ENCODE measurements at regions not wholly inside any gene's neighbourhood (a gene's known extent, or its start where the extent isn't known, plus 50 kb on each side); places are given as distances from the start of the nearest gene placed in this dataset.
"Not testable (repeated sequence)": the region's sequence is repeated elsewhere in the genome, so short reads cannot be mapped to it uniquely, and the experiment has no call there.

DNA sequence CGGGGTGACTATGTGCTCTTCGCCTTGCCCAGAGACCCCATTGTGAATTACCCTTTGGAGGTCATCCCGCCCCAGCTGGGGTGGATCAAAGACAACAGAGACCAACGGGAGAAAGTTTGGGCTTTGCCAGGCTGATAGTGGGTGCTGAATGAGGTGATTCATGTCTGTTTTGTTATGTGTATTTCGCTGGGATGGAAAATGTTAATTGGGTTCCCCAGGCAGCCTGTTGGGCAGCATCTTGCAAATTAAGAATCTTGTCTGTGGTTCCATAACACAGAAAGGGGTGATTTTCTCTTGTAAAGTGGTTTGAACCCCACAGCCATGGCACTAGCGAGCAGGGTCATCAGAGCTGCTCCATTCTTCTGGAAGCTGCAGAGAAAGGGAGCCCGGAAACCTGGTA lies 63.1 kb upstream of the UNC93A start:
- DNase-seq: no peak
- TF ChIP-seq CTCF (IDR thresholded peaks at IDR 0.05): no peak
- no peaks in the 10 kb centered on the region for H3K9me3 ChIP-seq
- no peak for ATAC-seq
- no peak overlapping the region for H3K4me3 ChIP-seq
- no peaks in the 10 kb centered on the region for H3K36me3 ChIP-seq
- H3K27me3 ChIP-seq: no peaks in the 10 kb centered on the region
- no peak overlapping the region for H3K27ac ChIP-seq
- H3K4me1 ChIP-seq: no peaks in the 10 kb centered on the region
- intact Hi-C loops (cut with DNase I): loop anchor here (10.0 kb wide), 1 partner anchor 57 kb away; no protein-coding TSS in a partner anchor

- no peak for ATAC-seq
- no peaks in the 10 kb centered on the region for H3K27me3 ChIP-seq
- no peaks in the 10 kb centered on the region for H3K4me1 ChIP-seq
- H3K9me3 ChIP-seq: no peaks in the 10 kb centered on the region
- no peaks in the 10 kb centered on the region for H3K36me3 ChIP-seq
- H3K4me3 ChIP-seq: no peak overlapping the region
- TF ChIP-seq CTCF (IDR thresholded peaks at IDR 0.05): no peak
- intact Hi-C loops (cut with DNase I): loop anchor here (10.0 kb wide), 1 partner anchor 55 kb away; no protein-coding TSS in a partner anchor
- no peak for DNase-seq
- no peak overlapping the region for H3K27ac ChIP-seq
Measured at GRCh38 chr6:167229586-167229985, 61.5 kb upstream of the UNC93A start.

DNA sequence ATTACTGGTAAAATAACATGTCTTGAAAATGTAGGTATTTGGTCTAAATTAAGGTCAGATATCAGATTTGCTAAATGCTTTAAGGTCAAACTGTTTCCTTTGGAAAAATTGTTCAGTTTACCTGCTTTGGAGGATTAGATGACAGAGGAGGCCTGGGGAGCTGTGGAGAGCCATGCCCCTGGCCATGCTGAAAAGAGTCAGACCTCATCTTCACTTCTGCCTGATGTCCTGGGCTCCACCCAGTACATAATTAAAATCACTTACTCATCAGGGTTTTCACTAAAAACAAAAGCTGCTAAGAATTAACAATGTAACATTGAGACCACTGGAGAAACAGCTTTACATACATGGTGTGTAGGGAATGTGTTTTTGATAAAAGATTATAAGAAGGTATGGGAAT lies 60.8 kb upstream of the UNC93A start:
- no peaks in the 10 kb centered on the region for H3K4me1 ChIP-seq

GRCh38 chr6:167232356-167232755 lies 58.8 kb upstream of the UNC93A start:
- H3K4me1 ChIP-seq: no peaks in the 10 kb centered on the region
- no peaks in the 10 kb centered on the region for H3K27me3 ChIP-seq
- ATAC-seq (peak; percentile 14), DNase-seq (no peak)
- TF ChIP-seq CTCF (IDR thresholded peaks at IDR 0.05): no peak
- no peaks in the 10 kb centered on the region for H3K9me3 ChIP-seq
- H3K4me3 ChIP-seq: no peak overlapping the region
- intact Hi-C loops (cut with DNase I): no loop called here
- no peaks in the 10 kb centered on the region for H3K36me3 ChIP-seq
- H3K27ac ChIP-seq: no peak overlapping the region

More for the DNA sequence above, 60.8 kb upstream of the UNC93A start:
- Histone ChIP-seq H3K36me3 (no peaks in the 10 kb centered on the region), H3K27me3 (no peaks in the 10 kb centered on the region), H3K4me3 (no peak overlapping the region), H3K9me3 (no peaks in the 10 kb centered on the region), H3K27ac (no peak overlapping the region)
- intact Hi-C loops (cut with DNase I): no loop called here
- no peak for TF ChIP-seq CTCF (IDR thresholded peaks at IDR 0.05)
- ATAC-seq (no peak), DNase-seq (no peak)

DNA sequence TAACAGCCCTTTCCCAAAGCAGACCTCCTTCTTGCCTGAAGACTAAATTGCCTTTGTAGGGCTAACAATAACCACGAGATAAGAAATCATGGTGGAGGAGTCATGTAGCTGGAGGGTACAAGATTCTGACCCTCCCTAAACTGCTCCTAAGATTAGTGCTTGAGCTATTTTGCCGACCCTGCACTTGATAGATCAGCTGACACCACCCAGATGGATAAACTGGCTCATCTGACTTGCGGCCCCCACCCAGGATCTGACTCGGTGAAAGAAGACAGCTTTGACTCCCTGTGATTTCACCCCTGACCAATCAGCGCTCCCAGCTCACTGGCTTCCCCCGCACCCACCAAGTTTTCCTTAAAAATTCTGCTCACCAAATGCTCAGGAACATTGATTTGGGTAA lies 57.6 kb upstream of the UNC93A start:
- no peak for TF ChIP-seq CTCF (IDR thresholded peaks at IDR 0.05)
- Histone ChIP-seq H3K9me3 (no peaks in the 10 kb centered on the region), H3K27ac (no peak overlapping the region), H3K36me3 (no peaks in the 10 kb centered on the region), H3K27me3 (no peaks in the 10 kb centered on the region), H3K4me3 (no peak overlapping the region), H3K4me1 (no peaks in the 10 kb centered on the region)
- intact Hi-C loops (cut with DNase I): no loop called here
- no peak for ATAC-seq
- DNase-seq: no peak

DNA sequence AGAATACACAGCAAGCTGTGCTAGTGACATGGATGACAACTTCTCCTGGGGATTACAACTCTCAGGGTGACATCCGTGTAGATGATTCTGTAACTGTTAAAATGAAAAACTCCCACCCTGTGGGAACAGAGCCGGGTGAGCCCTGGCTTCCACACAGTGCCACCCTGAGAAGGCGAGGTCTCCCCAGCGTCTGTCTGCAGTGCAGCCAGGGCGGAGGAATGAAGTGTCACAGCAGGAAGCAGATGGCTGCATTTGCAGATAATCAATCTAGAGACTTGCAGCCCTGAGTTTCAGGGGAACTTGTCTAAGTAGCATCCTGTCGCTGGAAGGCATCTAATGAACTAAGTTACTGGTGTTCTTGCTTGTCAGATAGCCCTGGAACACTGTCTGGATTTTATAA lies 56.5 kb upstream of the UNC93A start:
- DNase-seq; H3K4me1 ChIP-seq; ATAC-seq; H3K36me3 ChIP-seq; H3K4me3 ChIP-seq; H3K9me3 ChIP-seq; H3K27ac ChIP-seq; intact Hi-C loops (cut with DNase I); H3K27me3 ChIP-seq: not testable (repeated sequence)
